Neutrophil (primary cell): ENCODE measurements at regions not wholly inside any gene's neighbourhood (a gene's known extent, or its start where the extent isn't known, plus 50 kb on each side); places are given as distances from the start of the nearest gene placed in this dataset.

ENCODE experiments used
- H3K27ac ChIP-seq: fragments of 200-600 bp; sonication (generic); 2 replicates; pipeline ENCODE4 v1.5.1; 2016; ENCODE audit warnings: mild to moderate bottlenecking, moderate library complexity
- H3K27me3 ChIP-seq: fragments of 200-600 bp; sonication (generic); 2 replicates; pipeline ENCODE4 v1.6.0; 2016; ENCODE audit warnings: mild to moderate bottlenecking
- H3K36me3 ChIP-seq: fragments of 200-600 bp; sonication (generic); 2 replicates; pipeline ENCODE4 v1.5.1; 2017
- H3K4me1 ChIP-seq, 2 experiments: fragments of 200-600 bp in 1 of 2; sonication (generic) in 1 of 2; 1 replicate in 1 of 2; 2 replicates in 1 of 2; pipeline versions ENCODE4 v1.5.1 to v1.6.1; 2013 to 2016; ENCODE audit warnings: low read depth in 1 of 2, low read length in 1 of 2, mild to moderate bottlenecking in 1 of 2, moderate library complexity in 1 of 2; ENCODE audit not compliant: control insufficient read depth in 1 of 2, insufficient read depth in 1 of 2
- H3K4me3 ChIP-seq, 2 experiments: fragments of 200-600 bp in 1 of 2; sonication (generic) in 1 of 2; 1 replicate in 1 of 2; 2 replicates in 1 of 2; pipeline ENCODE4 v1.5.1; 2013 to 2016; ENCODE audit warnings: low read depth in 1 of 2, low read length in 1 of 2, mild to moderate bottlenecking in 1 of 2, moderate library complexity in 1 of 2
- H3K9me3 ChIP-seq: fragments of 200-600 bp; sonication (generic); 2 replicates; pipeline ENCODE4 v1.5.1; 2016
- TF ChIP-seq, protein P1 (sequence below): fragments of 200-600 bp; sonication (generic); IDR thresholded peaks from 2 replicates; pipeline ENCODE4 v1.5.1; 2016; ENCODE audit warnings: antibody characterized with exemption

DNA sequence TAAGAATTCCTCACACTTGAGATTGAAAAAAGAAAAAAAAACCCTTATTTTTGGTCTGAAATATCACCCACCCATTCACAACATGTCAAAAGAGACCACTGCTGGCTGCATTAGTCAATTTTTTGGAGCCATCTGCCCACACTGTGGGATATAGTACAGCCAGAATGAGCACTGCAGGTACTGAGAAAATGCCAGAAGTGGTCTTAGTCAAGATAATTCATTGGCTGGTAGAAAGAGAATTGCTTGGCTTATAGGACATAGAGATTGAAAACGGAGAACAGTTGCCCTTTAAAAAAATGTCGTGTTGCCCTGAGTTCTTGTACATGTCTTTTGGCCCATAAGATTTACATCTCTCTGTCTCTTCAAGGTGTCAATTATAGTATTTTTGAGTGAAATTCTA is 1899.5 kb downstream of the OLFM4 start:
- Histone ChIP-seq H3K27me3 (no peaks in the 10 kb centered on the region), H3K4me1 (no peaks in the 10 kb centered on the region), H3K9me3 (no peaks in the 10 kb centered on the region), H3K36me3 (no peaks in the 10 kb centered on the region), H3K27ac (no peak overlapping the region), H3K4me3 (no peak overlapping the region)
- TF ChIP-seq, protein P1, sequence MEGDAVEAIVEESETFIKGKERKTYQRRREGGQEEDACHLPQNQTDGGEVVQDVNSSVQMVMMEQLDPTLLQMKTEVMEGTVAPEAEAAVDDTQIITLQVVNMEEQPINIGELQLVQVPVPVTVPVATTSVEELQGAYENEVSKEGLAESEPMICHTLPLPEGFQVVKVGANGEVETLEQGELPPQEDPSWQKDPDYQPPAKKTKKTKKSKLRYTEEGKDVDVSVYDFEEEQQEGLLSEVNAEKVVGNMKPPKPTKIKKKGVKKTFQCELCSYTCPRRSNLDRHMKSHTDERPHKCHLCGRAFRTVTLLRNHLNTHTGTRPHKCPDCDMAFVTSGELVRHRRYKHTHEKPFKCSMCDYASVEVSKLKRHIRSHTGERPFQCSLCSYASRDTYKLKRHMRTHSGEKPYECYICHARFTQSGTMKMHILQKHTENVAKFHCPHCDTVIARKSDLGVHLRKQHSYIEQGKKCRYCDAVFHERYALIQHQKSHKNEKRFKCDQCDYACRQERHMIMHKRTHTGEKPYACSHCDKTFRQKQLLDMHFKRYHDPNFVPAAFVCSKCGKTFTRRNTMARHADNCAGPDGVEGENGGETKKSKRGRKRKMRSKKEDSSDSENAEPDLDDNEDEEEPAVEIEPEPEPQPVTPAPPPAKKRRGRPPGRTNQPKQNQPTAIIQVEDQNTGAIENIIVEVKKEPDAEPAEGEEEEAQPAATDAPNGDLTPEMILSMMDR, result no peak

DNA sequence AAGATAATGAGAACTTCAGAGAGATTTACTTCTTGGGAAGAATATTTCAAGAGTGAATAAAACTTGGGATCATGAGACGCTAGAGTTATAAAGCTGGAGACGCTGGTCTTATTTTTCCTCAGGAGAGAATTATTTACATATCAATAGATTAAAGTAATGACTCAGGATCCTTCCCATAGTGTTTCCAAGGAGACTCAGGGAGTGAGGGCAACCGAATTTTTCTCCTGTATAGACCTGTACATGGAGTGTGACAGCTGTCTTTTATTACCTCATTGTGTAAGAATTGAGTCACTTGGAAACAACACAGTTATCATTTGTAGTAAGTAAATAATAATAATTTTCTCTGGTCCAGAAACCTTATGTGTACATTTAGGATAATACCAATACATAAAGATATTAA is 1905.5 kb downstream of the OLFM4 start:
- no peak overlapping the region for H3K4me3 ChIP-seq
- H3K9me3 ChIP-seq, result no peaks in the 10 kb centered on the region
- H3K27me3 ChIP-seq, result no peaks in the 10 kb centered on the region
- TF ChIP-seq, protein P1, result no peak
- H3K27ac ChIP-seq, result no peak overlapping the region
- H3K36me3 ChIP-seq, result no peaks in the 10 kb centered on the region
- H3K4me1 ChIP-seq, result no peaks in the 10 kb centered on the region

DNA sequence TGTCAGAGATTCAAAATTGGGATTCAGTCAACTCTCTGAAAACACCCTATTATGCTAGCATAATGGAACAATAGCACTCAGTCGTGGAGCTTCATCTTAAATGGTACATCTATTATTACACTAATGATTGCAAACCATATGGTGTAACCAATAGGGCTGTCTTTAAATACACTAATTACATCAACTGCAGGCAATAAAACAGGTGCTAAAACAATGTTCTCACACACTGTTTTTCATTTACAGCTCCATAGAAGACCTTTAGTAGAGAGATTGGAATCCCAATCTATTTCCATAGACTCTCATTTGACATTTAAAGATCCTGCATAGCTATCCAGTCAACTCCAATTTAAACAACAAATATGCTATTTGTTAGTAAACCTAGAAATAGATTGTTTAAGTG is 1917.4 kb downstream of the OLFM4 start:
- no peaks in the 10 kb centered on the region for H3K4me1 ChIP-seq
- no peak overlapping the region for H3K27ac ChIP-seq
- H3K27me3 ChIP-seq, result no peaks in the 10 kb centered on the region
- TF ChIP-seq, protein P1, result no peak
- H3K36me3 ChIP-seq, result no peaks in the 10 kb centered on the region
- no peaks in the 10 kb centered on the region for H3K9me3 ChIP-seq
- H3K4me3 ChIP-seq, result no peak overlapping the region

DNA sequence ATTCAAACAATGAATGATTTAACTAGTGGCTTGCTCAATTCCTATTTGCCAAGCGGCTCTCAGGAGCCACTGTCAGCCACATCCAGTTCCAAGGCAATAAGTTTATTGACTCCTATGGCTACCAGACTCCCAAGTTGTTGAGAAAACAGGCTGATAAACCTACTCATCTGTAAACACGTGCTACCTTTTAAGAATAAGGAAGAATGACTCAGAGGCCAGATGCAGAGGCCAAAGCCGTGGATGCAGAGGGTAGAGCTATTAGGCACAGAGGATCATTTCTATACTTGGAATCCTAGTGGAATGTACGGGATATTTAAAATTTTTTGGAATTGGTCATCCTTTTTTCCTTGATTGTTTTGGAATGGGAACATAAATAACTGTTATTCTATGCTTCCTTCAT is 1921.1 kb downstream of the OLFM4 start:
- TF ChIP-seq, protein P1, result no peak
- Histone ChIP-seq H3K4me1 (no peaks in the 10 kb centered on the region), H3K9me3 (no peaks in the 10 kb centered on the region), H3K27me3 (no peaks in the 10 kb centered on the region), H3K27ac (no peak overlapping the region), H3K36me3 (no peaks in the 10 kb centered on the region), H3K4me3 (no peak overlapping the region)

GRCh38 chr13:54950546-54950945 is 1921.9 kb downstream of the OLFM4 start:
- Histone ChIP-seq H3K27me3 (no peaks in the 10 kb centered on the region), H3K4me3 (no peak overlapping the region), H3K4me1 (no peaks in the 10 kb centered on the region), H3K9me3 (no peaks in the 10 kb centered on the region), H3K36me3 (no peaks in the 10 kb centered on the region), H3K27ac (no peak overlapping the region)
- TF ChIP-seq, protein P1, result no peak

- TF ChIP-seq, protein P1, result no peak
- H3K9me3 ChIP-seq, result no peaks in the 10 kb centered on the region
- no peaks in the 10 kb centered on the region for H3K27me3 ChIP-seq
- H3K36me3 ChIP-seq, result no peaks in the 10 kb centered on the region
- no peak overlapping the region for H3K4me3 ChIP-seq
- H3K27ac ChIP-seq, result no peak overlapping the region
- H3K4me1 ChIP-seq, result no peaks in the 10 kb centered on the region
These were observed 1925.2 kb downstream of the OLFM4 start for GRCh38 chr13:54953786-54954185.
